Neuronal stem cell (in vitro differentiated cells): ENCODE measurements at regions not wholly inside any gene's neighbourhood (a gene's known extent, or its start where the extent isn't known, plus 50 kb on each side); places are given as distances from the start of the nearest gene placed in this dataset.

Experiments used
- DNase-seq: peaks from one replicate; pipeline ENCODE4 v3.0.0-alpha.2; 2013; ENCODE audit warnings: low spot score
- H2AFZ ChIP-seq: one replicate; pipeline ENCODE4 v1.6.1; 2013; ENCODE audit warnings: mild to moderate bottlenecking, low read length, inconsistent platforms
- H2AK5ac ChIP-seq: 2 replicates; pipeline ENCODE4 v1.6.1; 2013; ENCODE audit warnings: low read depth, mild to moderate bottlenecking, inconsistent platforms, low read length, moderate library complexity, mixed read lengths
- H2BK120ac ChIP-seq: 2 replicates; pipeline ENCODE4 v1.6.1; 2013; ENCODE audit warnings: low read depth, mild to moderate bottlenecking, inconsistent platforms, low read length, moderate library complexity, mixed read lengths
- H2BK12ac ChIP-seq: one replicate; pipeline ENCODE4 v1.6.1; 2013; ENCODE audit warnings: low read length, inconsistent platforms
- H2BK15ac ChIP-seq: 2 replicates; pipeline ENCODE4 v1.6.1; 2013; ENCODE audit warnings: mild to moderate bottlenecking, low read length, inconsistent platforms, mixed read lengths
- H2BK5ac ChIP-seq: one replicate; pipeline ENCODE4 v1.6.1; 2013; ENCODE audit warnings: inconsistent platforms, mild to moderate bottlenecking, low read length, moderate library complexity
- H3K14ac ChIP-seq: one replicate; pipeline ENCODE4 v1.6.1; 2013; ENCODE audit warnings: low read length, inconsistent platforms
- H3K18ac ChIP-seq: 2 replicates; pipeline ENCODE4 v1.6.1; 2013; ENCODE audit warnings: low read length, inconsistent platforms
- H3K23ac ChIP-seq: 2 replicates; pipeline ENCODE4 v1.6.1; 2013; ENCODE audit warnings: low read depth, mild to moderate bottlenecking, mixed read lengths, low read length, inconsistent platforms; ENCODE audit not compliant: poor library complexity
- H3K27ac ChIP-seq: replicated peaks from 3 replicates; pipeline ENCODE4 v1.5.1; 2013; ENCODE audit warnings: low read length, inconsistent platforms
- H3K27me3 ChIP-seq, 3 experiments: 2 replicates each; pipeline ENCODE4 v1.6.1; 2013; ENCODE audit warnings: low read length in 3 of 3, mild to moderate bottlenecking in 2 of 3, inconsistent platforms in 1 of 3, low read depth in 1 of 3, mixed read lengths in 1 of 3, moderate library complexity in 1 of 3; ENCODE audit not compliant: control insufficient read depth in 3 of 3, insufficient read depth in 3 of 3
- H3K36me3 ChIP-seq, 2 donors: replicated peaks in 1 of 2; 2 replicates each; pipeline ENCODE4 v1.6.1; 2013; ENCODE audit warnings: low read length in 2 of 2; ENCODE audit not compliant: control insufficient read depth in 2 of 2, insufficient read depth in 2 of 2
- H3K4ac ChIP-seq: 2 replicates; pipeline ENCODE4 v1.6.1; 2013; ENCODE audit warnings: inconsistent platforms, mild to moderate bottlenecking, low read length, moderate library complexity
- H3K4me1 ChIP-seq, 2 donors: 1 replicate in 1 of 2; 2 replicates in 1 of 2; pipeline ENCODE4 v1.6.1; 2013; ENCODE audit warnings: low read length in 2 of 2, low read depth in 1 of 2; ENCODE audit not compliant: control insufficient read depth in 2 of 2, insufficient read depth in 1 of 2
- H3K4me2 ChIP-seq: one replicate; pipeline ENCODE4 v1.6.1; 2013; ENCODE audit warnings: mild to moderate bottlenecking, low read length, inconsistent platforms; ENCODE audit not compliant: insufficient read depth, poor library complexity, severe bottlenecking
- H3K4me3 ChIP-seq, 2 donors: 2 replicates each; pipeline ENCODE4 v1.5.1; 2013; ENCODE audit warnings: low read length in 2 of 2, mild to moderate bottlenecking in 2 of 2, inconsistent platforms in 1 of 2, moderate library complexity in 1 of 2
- H3K79me1 ChIP-seq: one replicate; pipeline ENCODE4 v1.6.1; 2013; ENCODE audit warnings: low read depth, mild to moderate bottlenecking, inconsistent platforms, low read length, moderate library complexity
- H3K9ac ChIP-seq: one replicate; pipeline ENCODE4 v1.6.1; 2013; ENCODE audit warnings: mild to moderate bottlenecking, low read depth, low read length, inconsistent platforms; ENCODE audit not compliant: poor library complexity
- H3K9me3 ChIP-seq, 2 donors: replicated peaks in 1 of 2; 2 replicates each; pipeline versions ENCODE3 to v1.6.1; 2013; ENCODE audit warnings: low read length in 2 of 2, mild to moderate bottlenecking in 2 of 2, inconsistent platforms in 1 of 2, low read depth in 1 of 2, mixed read lengths in 1 of 2, moderate library complexity in 1 of 2; ENCODE audit not compliant: control insufficient read depth in 2 of 2, insufficient read depth in 1 of 2
- H4K8ac ChIP-seq: one replicate; pipeline ENCODE4 v1.6.1; 2013; ENCODE audit warnings: low read depth, mild to moderate bottlenecking, inconsistent platforms, low read length, moderate library complexity
- H4K91ac ChIP-seq: one replicate; pipeline ENCODE4 v1.6.1; 2013; ENCODE audit warnings: low read length, low read depth, mild to moderate bottlenecking, inconsistent platforms; ENCODE audit not compliant: poor library complexity
- WGBS, 2 donors: extraction: QIAGEN DNeasy Blood & Tissue Kit; methylation state at CpG; one replicate each; pipeline ENCODE4 v1.1.7; 2013; ENCODE audit warnings: missing lambda C conversion rate in 2 of 2, mixed read lengths in 1 of 2; ENCODE audit not compliant: insufficient read length in 2 of 2, insufficient replicate concordance in 1 of 2; ENCODE audit errors: extremely low coverage in 2 of 2; 5-methylcytosine and 5-hydroxymethylcytosine counted together

GRCh38 chr2:120915670-120916069 lies 180.0 kb downstream of the GLI2 start:
- H4K91ac ChIP-seq, result no peak overlapping the region
- no peak overlapping the region for H2BK12ac ChIP-seq
- no peak overlapping the region for H2AFZ ChIP-seq
- H3K27me3 ChIP-seq, result no peaks in the 10 kb centered on the region
- peak overlapping the region; percentile 42 for H2AK5ac ChIP-seq
- H2BK5ac ChIP-seq, result peak overlapping the region; percentile 42
- H3K23ac ChIP-seq, result no peak overlapping the region
- no peaks in the 10 kb centered on the region for H3K9me3 ChIP-seq
- no peak overlapping the region for H4K8ac ChIP-seq
- DNase-seq, result no peak
- H3K36me3 ChIP-seq, result peaks cover 5 to 41% of the 10 kb centered on the region in 2 donors
- peak overlapping the region; percentile 10 for H3K14ac ChIP-seq
- peaks cover 14% of the 10 kb centered on the region for H3K79me1 ChIP-seq
- no peak overlapping the region for H2BK120ac ChIP-seq
- peaks cover 18 to 39% of the 10 kb centered on the region in 2 donors for H3K4me1 ChIP-seq
- no CpG with 5 or more reads among the region's 3 CpGs for WGBS, 2 donors
- H3K4me2 ChIP-seq, result no peak overlapping the region
- H2BK15ac ChIP-seq, result no peak overlapping the region
- peak overlapping the region; percentile 39 for H3K18ac ChIP-seq
- peak overlapping the region; percentile 24 for H3K9ac ChIP-seq
- no peak overlapping the region for H3K27ac ChIP-seq
- no peak overlapping the region for H3K4ac ChIP-seq
- no peak overlapping the region for H3K4me3 ChIP-seq

- H3K4ac ChIP-seq, result no peak overlapping the region
Measured at GRCh38 chr2:120916446-120916845, 180.8 kb downstream of the GLI2 start.

GRCh38 chr2:120917886-120918285 lies 182.2 kb downstream of the GLI2 start:
- H3K9ac ChIP-seq, result no peak overlapping the region
- H3K27ac ChIP-seq, result no peak overlapping the region
- no peaks in the 10 kb centered on the region for H3K27me3 ChIP-seq
- peaks cover 13% of the 10 kb centered on the region for H3K79me1 ChIP-seq
- H3K4me2 ChIP-seq, result no peak overlapping the region
- DNase-seq, result no peak
- H3K9me3 ChIP-seq, result no peaks in the 10 kb centered on the region
- H2AK5ac ChIP-seq, result no peak overlapping the region
- no peak overlapping the region for H3K23ac ChIP-seq
- no peak overlapping the region for H2BK15ac ChIP-seq
- H2AFZ ChIP-seq, result no peak overlapping the region
- WGBS, 2 donors, result no CpG with 5 or more reads among the region's 4 CpGs
- H4K91ac ChIP-seq, result no peak overlapping the region
- no peak overlapping the region for H3K4ac ChIP-seq
- H4K8ac ChIP-seq, result no peak overlapping the region
- no peak overlapping the region for H2BK12ac ChIP-seq
- H3K4me1 ChIP-seq, result peaks cover 22 to 36% of the 10 kb centered on the region in 2 donors
- no peak overlapping the region for H3K18ac ChIP-seq
- H2BK120ac ChIP-seq, result no peak overlapping the region
- no peak overlapping the region for H3K4me3 ChIP-seq
- H3K36me3 ChIP-seq, result peaks cover 11 to 57% of the 10 kb centered on the region in 2 donors
- no peak overlapping the region for H2BK5ac ChIP-seq
- no peak overlapping the region for H3K14ac ChIP-seq

More at GRCh38 chr2:120916446-120916845, 180.8 kb downstream of the GLI2 start:
- Histone ChIP-seq H3K4me1 (peaks cover 22 to 44% of the 10 kb centered on the region in 2 donors), H3K4me3 (no peak overlapping the region), H2AFZ (no peak overlapping the region), H3K27ac (no peak overlapping the region), H2BK15ac (no peak overlapping the region), H3K18ac (peak overlapping the region; percentile 73), H2AK5ac (no peak overlapping the region), H3K14ac (no peak overlapping the region), H3K9ac (no peak overlapping the region), H3K36me3 (peaks cover 5 to 43% of the 10 kb centered on the region in 2 donors), H3K23ac (no peak overlapping the region), H3K4me2 (no peak overlapping the region), H3K27me3 (no peaks in the 10 kb centered on the region), H3K79me1 (peaks cover 11% of the 10 kb centered on the region), H4K91ac (no peak overlapping the region), H4K8ac (no peak overlapping the region), H2BK120ac (no peak overlapping the region), H2BK5ac (peak overlapping the region; percentile 47), H3K9me3 (no peaks in the 10 kb centered on the region), H2BK12ac (no peak overlapping the region)
- no peak for DNase-seq
- WGBS, 2 donors, result no CpG with 5 or more reads among the region's 9 CpGs

- no peak for DNase-seq
- Histone ChIP-seq H3K14ac (peak overlapping the region; percentile 59), H2BK120ac (no peak overlapping the region), H3K4me2 (no peak overlapping the region), H2AK5ac (peak overlapping the region; percentile 50), H3K36me3 (peaks cover 20 to 64% of the 10 kb centered on the region in 2 donors), H3K27ac (no peak overlapping the region), H3K79me1 (peaks cover 17% of the 10 kb centered on the region), H4K91ac (no peak overlapping the region), H3K9me3 (peaks cover 0 to 2% of the 10 kb centered on the region in 2 donors), H3K23ac (no peak overlapping the region), H2BK12ac (no peak overlapping the region), H4K8ac (no peak overlapping the region), H3K18ac (peak overlapping the region; percentile 60), H2AFZ (no peak overlapping the region), H3K4me1 (peaks cover 22 to 33% of the 10 kb centered on the region in 2 donors), H3K4ac (no peak overlapping the region), H3K4me3 (no peak overlapping the region), H3K27me3 (no peaks in the 10 kb centered on the region), H3K9ac (no peak overlapping the region), H2BK5ac (no peak overlapping the region), H2BK15ac (no peak overlapping the region)
- WGBS, 2 donors, result no CpG with 5 or more reads among the region's 8 CpGs
Measured at GRCh38 chr2:120919216-120919615, 183.5 kb downstream of the GLI2 start.
